Fibroblast of villous mesenchyme (primary cell): ENCODE measurements at regions not wholly inside any gene's neighbourhood (a gene's known extent, or its start where the extent isn't known, plus 50 kb on each side); places are given as distances from the start of the nearest gene placed in this dataset. TPM values are rescaled to one million over a fixed set of nuclear protein-coding genes. Genes with fewer than 3 reads are reported as not detected.

Experiments
- DNase-seq: peaks from one replicate; pipeline ENCODE4 v3.0.0-alpha.2; 2010; ENCODE audit warnings: low read depth
- H3K4me3 ChIP-seq: 2 replicates; pipeline ENCODE4 v1.5.1; 2011; ENCODE audit warnings: low read depth, mild to moderate bottlenecking, low read length
- CTCF ChIP-seq: IDR thresholded peaks from 2 replicates; pipeline ENCODE4 v1.5.1; 2012; ENCODE audit warnings: low read depth, mild to moderate bottlenecking, low read length; ENCODE audit not compliant: insufficient read depth
- small RNA-seq: library from RNA; depleted of rRNA; stranded (forward); fragments of <200 nt; gene quantifications from one replicate; pipeline ENCODE3, GENCODE V24; 2012

- DNase-seq: no peak
- H3K4me3 ChIP-seq: no peak overlapping the region
- TF ChIP-seq CTCF: no peak
These were observed 1755.5 kb downstream of the PCDH19 start for GRCh38 chrX:98654565-98654964.

Small RNAs in the stretch of these regions (small RNA-seq; reads per million reads assigned to genes)
- not detected for gene AL357312.1
